NB4 (cell line): ENCODE measurements at regions not wholly inside any gene's neighbourhood (a gene's known extent, or its start where the extent isn't known, plus 50 kb on each side); places are given as distances from the start of the nearest gene placed in this dataset.

Experiments
- CTCF ChIP-seq: IDR thresholded peaks from one replicate; pipeline ENCODE4 v1.5.1; 2012; ENCODE audit warnings: low read depth, low read length
- MYC ChIP-seq: IDR thresholded peaks from 2 replicates; pipeline ENCODE4 v1.6.1; 2011; ENCODE audit warnings: low read depth, low read length
- POLR2A ChIP-seq: IDR thresholded peaks from 2 replicates; pipeline ENCODE4 v1.6.1; 2011; ENCODE audit warnings: mild to moderate bottlenecking; ENCODE audit not compliant: insufficient read length; ENCODE audit errors: extremely low read depth

GRCh38 chr12:75883241-75883640, 148.3 kb downstream of the PHLDA1 start:
- TF ChIP-seq CTCF (no peak), POLR2A (no peak), MYC (no peak)
